HCT116 (cell line): ENCODE measurements at regions not wholly inside any gene's neighbourhood (a gene's known extent, or its start where the extent isn't known, plus 50 kb on each side); places are given as distances from the start of the nearest gene placed in this dataset.
"Not testable (repeated sequence)": the region's sequence is repeated elsewhere in the genome, so short reads cannot be mapped to it uniquely, and the experiment has no call there.

ENCODE experiments used
- ATAC-seq: fragments of 200-7000 bp; cut with Tn5 transposase; 2 replicates; pipeline ENCODE4 v1.9.1; 2020; ENCODE audit warnings: mild to moderate bottlenecking, moderate library complexity
- BruUV-seq: library from RNA; stranded (reverse); fragments of 400-500 nt; replicated peaks from 2 replicates; lab custom pipeline; 2021; lab: Mats Ljungman, UMichigan
- CTCF ChIA-PET: fragments of 300-600 bp; sonication (Branson Sonifier 250); formaldehyde crosslinking; loops from one replicate; lab custom pipeline; 2021; ENCODE audit warnings: antibody characterized with exemption; lab: Charles Lee
- POLR2A ChIA-PET: fragments of 300-600, 350-600 bp; sonication (Branson Sonifier 250); formaldehyde crosslinking; loops from one replicate; lab custom pipeline; 2021; ENCODE audit warnings: antibody characterized with exemption; lab: Charles Lee
- RAD21 ChIA-PET, 2 experiments: fragments of 300-600 bp; sonication (Branson Sonifier 250); formaldehyde crosslinking; loops; one replicate each; lab custom pipeline; 2023; ENCODE audit warnings: low total read pairs in 2 of 2; ENCODE audit not compliant: uncharacterized antibody in 2 of 2, unreplicated experiment in 2 of 2, low non-redundant PET in 1 of 2; lab: Charles Lee
- DNase-seq: peaks from one replicate; pipeline ENCODE4 v3.0.0-alpha.2; 2010; ENCODE audit warnings: low read depth, low spot score
- H2AFZ ChIP-seq: fragments of 200-600 bp; shearing (Covaris generic), sonication (generic); 2 replicates; pipeline ENCODE4 v1.6.1; 2017; ENCODE audit warnings: low read depth, mixed run types, mixed read lengths, antibody characterized with exemption, low read length; ENCODE audit not compliant: poor library complexity, severe bottlenecking
- H3K27ac ChIP-seq: 2 replicates; pipeline ENCODE4 v1.5.1; 2012; ENCODE audit warnings: low read depth, low read length
- H3K27me3 ChIP-seq: fragments of 200-600 bp; sonication (generic); 2 replicates; pipeline ENCODE4 v1.6.1; 2016; ENCODE audit warnings: mixed run types, low read length, mixed read lengths; ENCODE audit not compliant: insufficient read depth
- H3K36me3 ChIP-seq, 2 experiments: fragments of 200-500 bp in 1 of 2; fragments of 200-600 bp in 1 of 2; sonication (Bioruptor generic) in 1 of 2; sonication (generic) in 1 of 2; 2 replicates each; pipeline versions ENCODE4 v1.5.1 to v1.6.1; 2014 to 2016; ENCODE audit warnings: low read length in 2 of 2, inconsistent platforms in 1 of 2, mixed read lengths in 1 of 2, mixed run types in 1 of 2; ENCODE audit not compliant: insufficient read depth in 2 of 2, control insufficient read depth in 1 of 2
- H3K4me1 ChIP-seq, 2 experiments: fragments of 200-600 bp in 1 of 2; sonication (generic) in 1 of 2; 2 replicates each; pipeline versions ENCODE4 v1.5.1 to v1.6.1; 2012 to 2017; ENCODE audit warnings: low read length in 2 of 2, inconsistent platforms in 1 of 2, mild to moderate bottlenecking in 1 of 2, mixed read lengths in 1 of 2, mixed run types in 1 of 2, moderate library complexity in 1 of 2; ENCODE audit not compliant: insufficient read depth in 2 of 2, control insufficient read depth in 1 of 2
- H3K4me2 ChIP-seq: fragments of 200-600 bp; sonication (generic); 2 replicates; pipeline ENCODE4 v1.6.1; 2017; ENCODE audit warnings: mixed run types, low read length, mixed read lengths
- H3K4me3 ChIP-seq, 2 experiments: fragments of 200-600 bp in 1 of 2; sonication (generic) in 1 of 2; replicated peaks in 1 of 2; 2 replicates each; pipeline ENCODE4 v1.5.1; 2011 to 2016; ENCODE audit warnings: low read length in 2 of 2, control low read depth in 1 of 2, low read depth in 1 of 2, mild to moderate bottlenecking in 1 of 2, mixed read lengths in 1 of 2, mixed run types in 1 of 2
- H3K79me2 ChIP-seq: fragments of 200-600 bp; sonication (generic); 2 replicates; pipeline ENCODE4 v1.6.1; 2017; ENCODE audit warnings: mild to moderate bottlenecking, mixed run types, low read length, moderate library complexity, mixed read lengths; ENCODE audit not compliant: insufficient read depth
- H3K9ac ChIP-seq: fragments of 200-600 bp; sonication (generic); 2 replicates; pipeline ENCODE4 v1.6.1; 2016; ENCODE audit warnings: low read length, mixed read lengths
- H3K9me2 ChIP-seq: fragments of 200-600 bp; sonication (generic), shearing (Covaris generic); 2 replicates; pipeline ENCODE4 v1.6.1; 2017; ENCODE audit warnings: mixed run types, mild to moderate bottlenecking, moderate library complexity; ENCODE audit not compliant: insufficient read depth
- H3K9me3 ChIP-seq, 2 experiments: fragments of 200-500 bp in 1 of 2; fragments of 200-600 bp in 1 of 2; sonication (Bioruptor generic) in 1 of 2; sonication (generic) in 1 of 2; 2 replicates each; pipeline ENCODE4 v1.6.1; 2014 to 2017; ENCODE audit warnings: low read length in 2 of 2, mixed read lengths in 2 of 2, inconsistent platforms in 1 of 2, low read depth in 1 of 2, mild to moderate bottlenecking in 1 of 2, mixed run types in 1 of 2, moderate library complexity in 1 of 2; ENCODE audit not compliant: control insufficient read depth in 1 of 2, insufficient read depth in 1 of 2
- H4K20me1 ChIP-seq: fragments of 200-600 bp; sonication (generic), shearing (Covaris generic); 2 replicates; pipeline ENCODE4 v1.6.1; 2017; ENCODE audit warnings: mixed run types, mild to moderate bottlenecking, moderate library complexity; ENCODE audit not compliant: insufficient read depth
- EZH2phosphoT487 ChIP-seq: fragments of 200-600 bp; IDR thresholded peaks from 2 replicates; pipeline ENCODE4 v1.6.1; 2018; ENCODE audit warnings: antibody characterized with exemption, borderline replicate concordance
- POLR2AphosphoS5 ChIP-seq: IDR thresholded peaks from 2 replicates; pipeline ENCODE4 v1.6.1; 2011; ENCODE audit warnings: mild to moderate bottlenecking, low read depth, low read length, moderate library complexity
- RAD21 ChIP-seq: IDR thresholded peaks from 2 replicates; pipeline ENCODE4 v1.6.1; 2012; ENCODE audit warnings: low read depth, mild to moderate bottlenecking
- SIN3A ChIP-seq: IDR thresholded peaks from 2 replicates; pipeline ENCODE4 v1.6.1; 2012; ENCODE audit warnings: low read depth
- SP1 ChIP-seq: IDR thresholded peaks from 2 replicates; pipeline ENCODE4 v1.6.1; 2012; ENCODE audit warnings: low read depth
- TCF7L2 ChIP-seq: IDR thresholded peaks from 2 replicates; pipeline ENCODE4 v1.7.0; 2011; ENCODE audit warnings: borderline replicate concordance, inconsistent platforms; ENCODE audit not compliant: insufficient read depth, insufficient read length; ENCODE audit errors: extremely low read depth
- ZBTB33 ChIP-seq: IDR thresholded peaks from 2 replicates; pipeline ENCODE4 v1.6.1; 2011; ENCODE audit warnings: mild to moderate bottlenecking, low read length, moderate library complexity; ENCODE audit not compliant: insufficient replicate concordance; ENCODE audit errors: extremely low read depth
- intact Hi-C: fragments of 100-400 bp; cut with micrococcal nuclease; formaldehyde crosslinking; loops from 2 replicates; pipeline ENCODE4 v1.10.0; 2022
- TF ChIP-seq, protein P1 (sequence below): IDR thresholded peaks from 2 replicates; pipeline ENCODE4 v1.6.1; 2012
- TF ChIP-seq, protein P2 (sequence below): IDR thresholded peaks from 2 replicates; pipeline ENCODE4 v1.6.1; 2012

- H3K27ac ChIP-seq, H3K36me3 ChIP-seq, H3K4me2 ChIP-seq, RAD21 ChIA-PET, POLR2A ChIA-PET, H3K9ac ChIP-seq, intact Hi-C loops, H3K4me3 ChIP-seq, CTCF ChIA-PET, H4K20me1 ChIP-seq, H2AFZ ChIP-seq, H3K9me2 ChIP-seq, DNase-seq, H3K79me2 ChIP-seq, H3K27me3 ChIP-seq, H3K4me1 ChIP-seq, ATAC-seq, H3K9me3 ChIP-seq, BruUV-seq: not testable (repeated sequence)
Measured at GRCh38 chr3:90207353-90208097, 1100.1 kb downstream of the EPHA3 start.

GRCh38 chr3:90221900-90222299 lies 1114.5 kb downstream of the EPHA3 start:
- H3K4me2 ChIP-seq = no peak overlapping the region
- H4K20me1 ChIP-seq = no peaks in the 10 kb centered on the region
- no peaks in the 10 kb centered on the region for H3K27me3 ChIP-seq
- no peaks in the 10 kb centered on the region for H3K79me2 ChIP-seq
- no peak overlapping the region for H3K27ac ChIP-seq
- ChIA-PET RAD21 (no interaction called here), POLR2A (no interaction called here), CTCF (no interaction called here)
- ATAC-seq (no peak), DNase-seq (no peak)
- intact Hi-C loops = no loop called here
- H3K4me3 ChIP-seq = no peak overlapping the region
- TF ChIP-seq POLR2AphosphoS5 = no peak
- H3K4me1 ChIP-seq = no peaks in the 10 kb centered on the region
- H3K9ac ChIP-seq = no peak overlapping the region
- no peaks in the 10 kb centered on the region for H3K36me3 ChIP-seq
- peaks cover 0 to 3% of the 10 kb centered on the region in 2 experiments; a peak in 1 of 4 replicates for H3K9me3 ChIP-seq
- H3K9me2 ChIP-seq = no peaks in the 10 kb centered on the region
- no TSS peak for BruUV-seq
- no peak overlapping the region for H2AFZ ChIP-seq

DNA sequence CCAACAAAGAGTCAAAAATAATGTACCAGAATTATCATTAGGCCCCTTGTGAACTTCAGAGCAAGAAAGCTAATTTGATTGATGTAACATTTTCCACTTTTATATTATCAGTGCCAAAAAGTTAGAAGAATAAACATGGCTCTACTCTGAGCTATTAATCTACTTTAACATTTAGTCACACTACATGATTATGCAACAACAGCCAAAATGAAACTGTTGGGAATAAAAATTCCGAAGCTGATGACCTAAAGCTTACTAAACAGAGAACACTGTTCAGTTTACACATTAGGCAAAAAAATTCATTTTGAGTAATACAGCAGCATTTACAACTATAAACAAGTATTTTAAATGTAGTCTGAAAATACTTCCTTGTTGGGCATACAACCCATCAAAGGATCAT lies 1134.1 kb downstream of the EPHA3 start:
- H3K79me2 ChIP-seq = no peaks in the 10 kb centered on the region
- H3K4me2 ChIP-seq = no peak overlapping the region
- intact Hi-C loops = no loop called here
- no peaks in the 10 kb centered on the region for H3K27me3 ChIP-seq
- BruUV-seq = no TSS peak
- RAD21 ChIA-PET = no interaction called here
- H3K4me3 ChIP-seq = no peak overlapping the region
- 0 out of 4 replicates have a peak, but pooled peaks cover 0 to 3% of the 10 kb centered on the region in 2 experiments for H3K9me3 ChIP-seq
- DNase-seq (no peak), ATAC-seq (no peak)
- POLR2A ChIA-PET = no interaction called here
- no peaks in the 10 kb centered on the region for H4K20me1 ChIP-seq
- no peaks in the 10 kb centered on the region for H3K4me1 ChIP-seq
- H3K36me3 ChIP-seq = no peaks in the 10 kb centered on the region
- H2AFZ ChIP-seq = no peak overlapping the region
- CTCF ChIA-PET = no interaction called here
- H3K27ac ChIP-seq = no peak overlapping the region
- H3K9ac ChIP-seq = no peak overlapping the region
- H3K9me2 ChIP-seq = no peaks in the 10 kb centered on the region
- TF ChIP-seq RAD21 (no peak), EZH2phosphoT487 (no peak), SIN3A (no peak), TCF7L2 (no peak), SP1 (no peak), ZBTB33 (no peak)
- TF ChIP-seq, protein P1, sequence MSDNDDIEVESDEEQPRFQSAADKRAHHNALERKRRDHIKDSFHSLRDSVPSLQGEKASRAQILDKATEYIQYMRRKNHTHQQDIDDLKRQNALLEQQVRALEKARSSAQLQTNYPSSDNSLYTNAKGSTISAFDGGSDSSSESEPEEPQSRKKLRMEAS = no peak
- TF ChIP-seq, protein P2, sequence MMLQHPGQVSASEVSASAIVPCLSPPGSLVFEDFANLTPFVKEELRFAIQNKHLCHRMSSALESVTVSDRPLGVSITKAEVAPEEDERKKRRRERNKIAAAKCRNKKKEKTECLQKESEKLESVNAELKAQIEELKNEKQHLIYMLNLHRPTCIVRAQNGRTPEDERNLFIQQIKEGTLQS = no peak
